ENCODE measurements at regions not wholly inside any gene's neighbourhood (a gene's known extent, or its start where the extent isn't known, plus 50 kb on each side); places are given as distances from the start of the nearest gene placed in this dataset.

GRCh38 chr6:74170118-74170517 is 474.1 kb downstream of the CD109 start:
- peak; percentile 44 for DNase-seq (ENCODE audit: low read depth)
- TF ChIP-seq CTCF (conservative IDR thresholded peaks at IDR 0.05; ENCODE audit: low read depth, low read length): no peak

DNA sequence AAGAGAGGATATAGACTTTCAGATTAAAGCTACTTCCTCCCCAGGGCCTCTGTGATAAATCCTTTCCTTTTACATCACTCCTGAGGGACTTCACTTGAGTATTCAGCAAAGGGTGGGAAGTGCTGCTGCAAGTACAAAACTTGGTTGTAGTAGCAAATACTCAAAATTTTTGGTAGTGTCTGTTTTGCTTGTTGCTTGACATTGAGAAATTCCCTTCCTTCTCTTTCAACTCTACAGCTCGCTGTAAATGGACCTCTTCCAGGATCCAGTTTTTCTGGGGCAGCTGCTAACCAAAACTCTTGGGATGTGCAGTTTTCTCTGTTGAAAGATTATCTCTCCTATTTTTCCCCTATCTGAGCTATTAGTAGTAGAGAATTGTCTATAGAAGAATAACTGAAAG is 472.0 kb downstream of the CD109 start:
- no peak for TF ChIP-seq CTCF (conservative IDR thresholded peaks at IDR 0.05; ENCODE audit: low read depth, low read length)
- H3K4me3 ChIP-seq (ENCODE audit: low read depth, low read length): no peak overlapping the region
- no peak for DNase-seq (ENCODE audit: low read depth)

More at GRCh38 chr6:74170118-74170517, 474.1 kb downstream of the CD109 start:
- H3K4me3 ChIP-seq (ENCODE audit: low read depth, low read length): no peak overlapping the region

DNA sequence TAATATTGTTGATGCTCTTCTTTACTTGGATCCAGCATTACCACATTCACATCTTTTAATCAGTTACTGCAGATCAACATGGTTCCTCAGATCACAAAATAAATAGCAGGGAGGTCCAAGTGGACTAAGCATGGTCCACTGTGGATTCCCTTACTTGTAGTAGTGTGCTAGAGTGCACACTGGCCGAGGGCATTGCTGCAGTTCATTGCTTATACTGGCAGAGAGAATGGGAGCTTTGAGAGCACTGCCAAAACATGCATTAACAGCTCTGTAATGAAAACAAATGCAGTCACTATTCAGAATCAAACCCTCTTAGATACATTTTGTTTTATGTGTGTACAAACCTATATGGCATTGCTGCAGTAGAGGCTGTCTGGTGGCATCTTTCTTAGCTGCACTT is 471.5 kb downstream of the CD109 start:
- TF ChIP-seq CTCF (conservative IDR thresholded peaks at IDR 0.05; ENCODE audit: low read depth, low read length): no peak
- no peak overlapping the region for H3K4me3 ChIP-seq (ENCODE audit: low read depth, low read length)

GRCh38 chr6:74166849-74167248 is 470.8 kb downstream of the CD109 start:
- H3K4me3 ChIP-seq (ENCODE audit: low read depth, low read length): no peak overlapping the region
- peak; percentile 7 for DNase-seq (ENCODE audit: low read depth)
- no peak for TF ChIP-seq CTCF (conservative IDR thresholded peaks at IDR 0.05; ENCODE audit: low read depth, low read length)

More for the DNA sequence above, 471.5 kb downstream of the CD109 start:
- DNase-seq (ENCODE audit: low read depth): no peak

DNA sequence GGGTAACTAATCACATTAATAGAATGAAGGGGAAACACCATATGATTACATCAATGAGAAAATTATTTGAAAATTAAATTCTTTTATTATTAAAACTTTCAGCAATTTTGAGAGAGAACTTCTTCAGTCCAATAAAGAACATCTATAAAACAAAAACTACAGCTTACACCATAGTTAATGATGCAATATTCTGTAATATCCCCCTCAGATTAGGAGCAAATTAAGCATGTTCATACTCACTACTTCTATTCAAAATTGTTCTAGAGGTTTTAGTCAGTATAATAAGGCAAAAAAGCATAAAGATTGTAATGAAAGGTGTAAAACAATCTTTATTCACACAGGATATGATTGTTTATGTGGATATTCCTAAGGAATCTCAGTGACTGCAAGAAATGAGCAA is 465.4 kb downstream of the CD109 start:
- H3K4me3 ChIP-seq (ENCODE audit: low read depth, low read length): no peak overlapping the region
- DNase-seq (ENCODE audit: low read depth): no peak
- TF ChIP-seq CTCF (conservative IDR thresholded peaks at IDR 0.05; ENCODE audit: low read depth, low read length): no peak

DNA sequence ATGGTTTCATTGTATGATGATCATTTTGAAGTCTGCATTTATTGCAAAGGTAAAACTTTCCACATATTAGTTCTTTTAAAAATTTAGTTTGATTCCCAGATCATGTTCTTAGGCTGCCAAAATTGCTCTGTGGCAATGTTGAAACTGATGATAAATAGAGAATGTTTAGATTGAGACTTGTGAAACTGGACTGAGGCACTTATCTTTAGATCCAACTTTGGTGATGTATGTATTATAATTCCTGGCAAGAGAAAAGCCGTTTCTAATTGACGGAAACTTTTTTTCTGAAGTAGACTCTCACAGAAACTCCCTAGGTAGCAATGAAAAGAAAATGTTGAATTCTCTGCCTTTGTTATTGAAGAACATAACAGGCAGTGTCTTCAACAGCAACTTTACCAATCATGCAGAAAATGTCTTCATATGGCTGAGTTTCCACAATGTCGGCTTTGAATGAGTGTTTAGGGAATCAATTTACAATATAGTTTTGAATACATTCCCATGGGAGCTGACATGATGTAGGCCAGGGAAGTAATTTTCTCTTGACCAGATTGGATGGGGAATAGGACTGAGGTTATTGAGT is 456.2 kb downstream of the CD109 start:
- DNase-seq (ENCODE audit: low read depth): no peak

More for the DNA sequence above, 456.2 kb downstream of the CD109 start:
- TF ChIP-seq CTCF (conservative IDR thresholded peaks at IDR 0.05; ENCODE audit: low read depth, low read length): no peak
- H3K4me3 ChIP-seq (ENCODE audit: low read depth, low read length): no peak overlapping the region
